IMR-90 (cell line): ENCODE measurements at regions not wholly inside any gene's neighbourhood (a gene's known extent, or its start where the extent isn't known, plus 50 kb on each side); places are given as distances from the start of the nearest gene placed in this dataset.

ENCODE experiments used
- ATAC-seq: fragments of 200-7000 bp; cut with Tn5 transposase; 2 replicates; pipeline ENCODE4 v1.9.1; 2020; ENCODE audit warnings: low read depth, mild to moderate bottlenecking, moderate library complexity
- BruUV-seq: library from RNA; stranded (reverse); fragments of 400-500 nt; replicated peaks from 2 replicates; lab custom pipeline; 2021; lab: Mats Ljungman, UMichigan
- CTCF ChIA-PET: fragments of 300-600 bp; formaldehyde crosslinking; extraction: SDS; loops from one replicate; lab custom pipeline; 2021; ENCODE audit warnings: antibody characterized with exemption; lab: Yijun Ruan, JAX
- POLR2A ChIA-PET: fragments of 300-600 bp; sonication (Branson Sonifier 250); formaldehyde crosslinking; loops from one replicate; lab custom pipeline; 2022; ENCODE audit warnings: antibody characterized with exemption; ENCODE audit not compliant: unreplicated experiment; lab: Charles Lee
- DNase-seq: peaks from one replicate; pipeline ENCODE4 v3.0.0; 2013
- H2AFZ ChIP-seq: replicated peaks from 2 replicates; pipeline ENCODE3; 2013; ENCODE audit warnings: low read length, mild to moderate bottlenecking; ENCODE audit not compliant: poor library complexity
- H2AK5ac ChIP-seq: 2 replicates; pipeline ENCODE4 v1.6.1; 2013; ENCODE audit warnings: low read depth, low read length, inconsistent platforms
- H2AK9ac ChIP-seq: replicated peaks from 2 replicates; pipeline ENCODE3; 2013; ENCODE audit warnings: mild to moderate bottlenecking, low read depth, low read length, moderate library complexity; ENCODE audit not compliant: poor library complexity
- H2BK120ac ChIP-seq: 2 replicates; pipeline ENCODE4 v1.6.1; 2013; ENCODE audit warnings: low read depth, low read length, inconsistent platforms
- H2BK15ac ChIP-seq: 3 replicates; pipeline ENCODE4 v1.6.1; 2013; ENCODE audit warnings: low read depth, low read length, inconsistent platforms
- H2BK20ac ChIP-seq: 2 replicates; pipeline ENCODE4 v1.6.1; 2013; ENCODE audit warnings: low read depth, mild to moderate bottlenecking, inconsistent platforms, low read length, moderate library complexity
- H2BK5ac ChIP-seq: 2 replicates; pipeline ENCODE4 v1.6.1; 2013; ENCODE audit warnings: mild to moderate bottlenecking, low read depth, low read length, inconsistent platforms; ENCODE audit not compliant: poor library complexity, severe bottlenecking
- H3K14ac ChIP-seq: replicated peaks from 2 replicates; pipeline ENCODE4 v1.6.1; 2013; ENCODE audit warnings: low read depth, low read length, inconsistent platforms
- H3K18ac ChIP-seq: 2 replicates; pipeline ENCODE4 v1.6.1; 2013; ENCODE audit warnings: low read depth, low read length, control low read depth
- H3K23ac ChIP-seq: 2 replicates; pipeline ENCODE4 v1.6.1; 2013; ENCODE audit warnings: low read depth, low read length, inconsistent platforms
- H3K27ac ChIP-seq: 2 replicates; pipeline ENCODE4 v1.5.1; 2013; ENCODE audit warnings: mild to moderate bottlenecking, control low read depth, low read length; ENCODE audit not compliant: insufficient read depth
- H3K27me3 ChIP-seq: 2 replicates; pipeline ENCODE4 v1.6.1; 2013; ENCODE audit warnings: low read length; ENCODE audit not compliant: control insufficient read depth, insufficient read depth
- H3K36me3 ChIP-seq: 2 replicates; pipeline ENCODE4 v1.6.1; 2013; ENCODE audit warnings: low read length, mixed read lengths; ENCODE audit not compliant: control insufficient read depth, insufficient read depth
- H3K4ac ChIP-seq: 2 replicates; pipeline ENCODE4 v1.6.1; 2013; ENCODE audit warnings: low read depth, low read length, inconsistent platforms
- H3K4me1 ChIP-seq: 2 replicates; pipeline ENCODE4 v1.6.1; 2013; ENCODE audit warnings: low read length, mixed read lengths; ENCODE audit not compliant: control insufficient read depth, insufficient read depth
- H3K4me2 ChIP-seq: 2 replicates; pipeline ENCODE4 v1.6.1; 2013; ENCODE audit warnings: low read depth, mild to moderate bottlenecking, control low read depth, low read length, moderate library complexity
- H3K4me3 ChIP-seq: 2 replicates; pipeline ENCODE4 v1.5.1; 2013; ENCODE audit warnings: low read depth, mild to moderate bottlenecking, control low read depth, low read length, moderate library complexity; ENCODE audit not compliant: insufficient read depth
- H3K56ac ChIP-seq: 2 replicates; pipeline ENCODE4 v1.6.1; 2013; ENCODE audit warnings: low read length, inconsistent platforms; ENCODE audit not compliant: insufficient read depth; ENCODE audit errors: extremely low read depth
- H3K79me1 ChIP-seq, 2 experiments: 2 replicates each; pipeline ENCODE4 v1.6.1; 2013; ENCODE audit warnings: low read length in 2 of 2, inconsistent platforms in 1 of 2, low read depth in 1 of 2
- H3K9ac ChIP-seq: 2 replicates; pipeline ENCODE4 v1.6.1; 2013; ENCODE audit warnings: low read depth, low read length, control low read depth
- H3K9me1 ChIP-seq: 2 replicates; pipeline ENCODE4 v1.6.1; 2013; ENCODE audit warnings: low read length, inconsistent platforms; ENCODE audit not compliant: insufficient read depth
- H3K9me3 ChIP-seq: 2 replicates; pipeline ENCODE4 v1.6.1; 2013; ENCODE audit warnings: low read length; ENCODE audit not compliant: control insufficient read depth, insufficient read depth
- H4K20me1 ChIP-seq: 2 replicates; pipeline ENCODE4 v1.6.1; 2013; ENCODE audit warnings: low read length, inconsistent platforms; ENCODE audit not compliant: insufficient read depth
- H4K5ac ChIP-seq: 2 replicates; pipeline ENCODE4 v1.6.1; 2013; ENCODE audit warnings: mild to moderate bottlenecking, low read depth, low read length, control low read depth
- H4K8ac ChIP-seq, 2 experiments: 2 replicates each; pipeline ENCODE4 v1.6.1; 2013; ENCODE audit warnings: low read depth in 2 of 2, low read length in 2 of 2, control low read depth in 1 of 2, inconsistent platforms in 1 of 2
- H4K91ac ChIP-seq: 2 replicates; pipeline ENCODE4 v1.6.1; 2013; ENCODE audit warnings: low read depth, low read length, inconsistent platforms; ENCODE audit not compliant: insufficient read depth
- CEBPB ChIP-seq: IDR thresholded peaks from 2 replicates; pipeline ENCODE4 v1.6.1; 2012; ENCODE audit warnings: low read depth, low read length, improper control_type of control experiment
- CHD1 ChIP-seq: IDR thresholded peaks from 2 replicates; pipeline ENCODE4 v1.6.1; 2012; ENCODE audit warnings: low read depth, low read length, improper control_type of control experiment
- MAFK ChIP-seq: IDR thresholded peaks from 2 replicates; pipeline ENCODE4 v1.6.1; 2012; ENCODE audit warnings: low read depth, low read length, improper control_type of control experiment
- MAZ ChIP-seq: IDR thresholded peaks from 2 replicates; pipeline ENCODE4 v1.6.1; 2012; ENCODE audit warnings: low read depth, mild to moderate bottlenecking, low read length, improper control_type of control experiment, moderate library complexity, borderline replicate concordance
- NFE2L2 ChIP-seq: fragments of 150-350 bp; IDR thresholded peaks from 2 replicates; pipeline ENCODE4 v1.6.1; 2016; ENCODE audit warnings: low read depth, mild to moderate bottlenecking, low read length
- POLR2A ChIP-seq: IDR thresholded peaks from 2 replicates; pipeline ENCODE4 v1.6.1; 2012; ENCODE audit warnings: mild to moderate bottlenecking, low read depth, low read length
- RFX5 ChIP-seq: IDR thresholded peaks from 2 replicates; pipeline ENCODE4 v1.8.0; 2012; ENCODE audit warnings: low read depth, mild to moderate bottlenecking, low read length, moderate library complexity
- USF2 ChIP-seq: fragments of 150-350 bp; IDR thresholded peaks from 2 replicates; pipeline ENCODE4 v1.6.1; 2017; ENCODE audit warnings: mild to moderate bottlenecking, antibody characterized with exemption, low read length, low read depth
- WGBS, 2 experiments: methylation state at CpG; one replicate each; pipeline versions ENCODE4 v1.1.5 to v1.1.7; 2013; ENCODE audit warnings: missing lambda C conversion rate in 2 of 2; ENCODE audit not compliant: insufficient read length in 1 of 2; ENCODE audit errors: extremely low coverage in 2 of 2; 5-methylcytosine and 5-hydroxymethylcytosine counted together
- dilution Hi-C: fragments of 300-500 bp; cut with HindIII; formaldehyde crosslinking; loops from one replicate; pipeline ENCODE4 v1.14.3; 2018; ENCODE audit warnings: low sequenced_read_pairs; ENCODE audit not compliant: unreplicated experiment
- in situ Hi-C: fragments of 300-500 bp; cut with MboI; formaldehyde crosslinking; loops from 3 replicates; pipeline ENCODE4 v1.14.3; 2019; ENCODE audit warnings: low sequenced_read_pairs, inconsistent platforms, mixed read lengths
- intact Hi-C: fragments of 100-400 bp; cut with micrococcal nuclease; formaldehyde crosslinking; loops from 2 replicates; pipeline ENCODE4 v1.10.0; 2022

- H3K4ac ChIP-seq = no peak overlapping the region
- dilution Hi-C loops = no loop called here
- intact Hi-C loops = no loop called here
- H2BK120ac ChIP-seq = no peak overlapping the region
- H2AK9ac ChIP-seq = no peak overlapping the region
- H2AK5ac ChIP-seq = no peak overlapping the region
- no peak overlapping the region for H2BK15ac ChIP-seq
- H3K4me2 ChIP-seq = no peak overlapping the region
- no peak overlapping the region for H3K18ac ChIP-seq
- H3K79me1 ChIP-seq = no peaks in the 10 kb centered on the region
- H3K9ac ChIP-seq = no peak overlapping the region
- ATAC-seq = no peak
- no peaks in the 10 kb centered on the region for H3K9me1 ChIP-seq
- H4K91ac ChIP-seq = no peak overlapping the region
- H3K27ac ChIP-seq = no peak overlapping the region
- H3K4me1 ChIP-seq = no peaks in the 10 kb centered on the region
- no peaks in the 10 kb centered on the region for H3K36me3 ChIP-seq
- H3K9me3 ChIP-seq = no peaks in the 10 kb centered on the region
- no peaks in the 10 kb centered on the region for H3K27me3 ChIP-seq
- no peak overlapping the region for H3K56ac ChIP-seq
- no peak for TF ChIP-seq USF2
- TF ChIP-seq RFX5 = no peak
- no peak for TF ChIP-seq MAFK
- no peak for TF ChIP-seq POLR2A
- no peak for TF ChIP-seq NFE2L2
- TF ChIP-seq MAZ = no peak
- TF ChIP-seq CEBPB = no peak
- no peak for TF ChIP-seq CHD1
- H2AFZ ChIP-seq = no peak overlapping the region
- POLR2A ChIA-PET = no interaction called here
- H2BK20ac ChIP-seq = no peak overlapping the region
- no peak overlapping the region for H2BK5ac ChIP-seq
- DNase-seq = no peak
- no peak overlapping the region for H3K23ac ChIP-seq
- in situ Hi-C loops = loop anchor here (10.0 kb wide), 1 partner anchor 472 kb away; no protein-coding TSS in a partner anchor
- no peak overlapping the region for H4K8ac ChIP-seq
- no peak overlapping the region for H3K4me3 ChIP-seq
- no CpG with 5 or more reads among the region's 3 CpGs for WGBS, 2 experiments
- no peak overlapping the region for H3K14ac ChIP-seq
- CTCF ChIA-PET = no interaction called here
- no TSS peak for BruUV-seq
- no peak overlapping the region for H4K5ac ChIP-seq
- no peaks in the 10 kb centered on the region for H4K20me1 ChIP-seq
Observed at GRCh38 chr3:82137050-82137449, 375.6 kb upstream of the GBE1 start.
